OCI-LY1 (cell line): ENCODE measurements at regions not wholly inside any gene's neighbourhood (a gene's known extent, or its start where the extent isn't known, plus 50 kb on each side); places are given as distances from the start of the nearest gene placed in this dataset.
"Not testable (repeated sequence)": the region's sequence is repeated elsewhere in the genome, so short reads cannot be mapped to it uniquely, and the experiment has no call there.

Experiments used
- H2AFZ ChIP-seq: fragments of 200-600 bp; sonication (generic), shearing (Covaris generic); 2 replicates; pipeline ENCODE4 v1.6.0; 2014; ENCODE audit warnings: antibody characterized with exemption, mild to moderate bottlenecking, low read length
- H3F3A ChIP-seq: fragments of 200-600 bp; sonication (generic), shearing (Covaris generic); 2 replicates; pipeline ENCODE4 v1.6.0; 2014; ENCODE audit warnings: mild to moderate bottlenecking, antibody characterized with exemption, low read length, moderate library complexity; ENCODE audit not compliant: insufficient read depth
- H3K27ac ChIP-seq: fragments of 200-600 bp; sonication (generic); 2 replicates; pipeline ENCODE4 v1.5.1; 2014; ENCODE audit warnings: low read length, mixed run types, mild to moderate bottlenecking, low read depth; ENCODE audit not compliant: poor library complexity, severe bottlenecking
- H3K27me3 ChIP-seq: fragments of 200-600 bp; sonication (generic); 2 replicates; pipeline ENCODE4 v1.6.0; 2014; ENCODE audit warnings: antibody characterized with exemption, mild to moderate bottlenecking, low read length, moderate library complexity; ENCODE audit not compliant: insufficient read depth
- H3K36me3 ChIP-seq: fragments of 200-600 bp; sonication (generic); 2 replicates; pipeline ENCODE4 v1.6.1; 2014; ENCODE audit warnings: mild to moderate bottlenecking, antibody characterized with exemption, low read length, moderate library complexity, mixed read lengths; ENCODE audit not compliant: insufficient read depth
- H3K4me1 ChIP-seq: fragments of 200-600 bp; sonication (generic); 2 replicates; pipeline ENCODE4 v1.5.1; 2014; ENCODE audit warnings: mild to moderate bottlenecking, low read length, moderate library complexity; ENCODE audit not compliant: insufficient read depth, severe bottlenecking
- H3K4me2 ChIP-seq: fragments of 200-600 bp; sonication (generic), shearing (Covaris generic); 2 replicates; pipeline ENCODE4 v1.6.1; 2014; ENCODE audit warnings: low read length
- H3K4me3 ChIP-seq: fragments of 200-600 bp; sonication (generic); 2 replicates; pipeline ENCODE4 v1.5.1; 2014; ENCODE audit warnings: low read length, low read depth, mild to moderate bottlenecking, mixed read lengths; ENCODE audit not compliant: poor library complexity, severe bottlenecking
- H3K79me2 ChIP-seq: fragments of 200-600 bp; shearing (Covaris generic); 2 replicates; pipeline ENCODE4 v1.6.1; 2016; ENCODE audit warnings: mixed run types, low read length, mixed read lengths; ENCODE audit not compliant: insufficient read depth
- H3K9ac ChIP-seq: fragments of 200-600 bp; sonication (generic), shearing (Covaris generic); 2 replicates; pipeline ENCODE4 v1.6.1; 2014; ENCODE audit warnings: mild to moderate bottlenecking, low read length, mixed read lengths
- H3K9me2 ChIP-seq: fragments of 200-600 bp; sonication (generic), shearing (Covaris generic); 2 replicates; pipeline ENCODE4 v1.6.1; 2014; ENCODE audit warnings: low read depth, mild to moderate bottlenecking, low read length, mixed read lengths
- H3K9me3 ChIP-seq: fragments of 200-600 bp; shearing (Covaris generic); 2 replicates; pipeline ENCODE4 v1.6.1; 2014; ENCODE audit warnings: low read length, mixed read lengths
- H4K20me1 ChIP-seq: fragments of 200-600 bp; sonication (generic), shearing (Covaris generic); 2 replicates; pipeline ENCODE4 v1.6.0; 2016; ENCODE audit warnings: mild to moderate bottlenecking, low read length; ENCODE audit not compliant: insufficient read depth
- EZH2 ChIP-seq: fragments of 200-600 bp; sonication (generic), shearing (Covaris generic); IDR thresholded peaks from 2 replicates; pipeline ENCODE4 v1.8.0; 2017; ENCODE audit warnings: borderline replicate concordance, mixed run types, mild to moderate bottlenecking, antibody characterized with exemption, low read length, moderate library complexity, mixed read lengths
- TF ChIP-seq, protein P1 (sequence below): fragments of 200-600 bp; sonication (generic), shearing (Covaris generic); IDR thresholded peaks from 2 replicates; pipeline ENCODE4 v1.5.1; 2017; ENCODE audit warnings: mild to moderate bottlenecking, antibody characterized with exemption, low read length, moderate library complexity, mixed read lengths

DNA sequence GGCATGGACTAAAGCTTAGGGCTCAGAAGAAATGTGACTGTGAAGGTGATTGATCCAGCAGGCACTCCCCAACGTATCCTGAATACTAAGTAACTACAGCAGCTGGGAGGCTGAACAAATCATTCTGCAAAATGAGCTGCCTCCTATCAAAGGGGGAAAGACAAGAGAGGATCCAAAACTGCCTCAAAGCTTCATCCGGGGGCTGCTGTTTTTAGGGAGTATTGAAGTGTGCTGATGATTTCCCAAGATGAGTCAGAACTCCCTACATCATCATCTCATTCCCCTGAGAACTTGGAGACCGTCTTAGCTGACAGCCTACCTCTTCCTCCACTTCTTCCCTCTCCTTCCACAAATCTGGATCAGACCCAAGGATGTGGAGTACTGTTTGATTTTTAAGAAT, 108.4 kb upstream of the GRAMD1B start:
- no peak overlapping the region for H3K4me2 ChIP-seq
- H3K27me3 ChIP-seq = no peaks in the 10 kb centered on the region
- TF ChIP-seq, protein P1, sequence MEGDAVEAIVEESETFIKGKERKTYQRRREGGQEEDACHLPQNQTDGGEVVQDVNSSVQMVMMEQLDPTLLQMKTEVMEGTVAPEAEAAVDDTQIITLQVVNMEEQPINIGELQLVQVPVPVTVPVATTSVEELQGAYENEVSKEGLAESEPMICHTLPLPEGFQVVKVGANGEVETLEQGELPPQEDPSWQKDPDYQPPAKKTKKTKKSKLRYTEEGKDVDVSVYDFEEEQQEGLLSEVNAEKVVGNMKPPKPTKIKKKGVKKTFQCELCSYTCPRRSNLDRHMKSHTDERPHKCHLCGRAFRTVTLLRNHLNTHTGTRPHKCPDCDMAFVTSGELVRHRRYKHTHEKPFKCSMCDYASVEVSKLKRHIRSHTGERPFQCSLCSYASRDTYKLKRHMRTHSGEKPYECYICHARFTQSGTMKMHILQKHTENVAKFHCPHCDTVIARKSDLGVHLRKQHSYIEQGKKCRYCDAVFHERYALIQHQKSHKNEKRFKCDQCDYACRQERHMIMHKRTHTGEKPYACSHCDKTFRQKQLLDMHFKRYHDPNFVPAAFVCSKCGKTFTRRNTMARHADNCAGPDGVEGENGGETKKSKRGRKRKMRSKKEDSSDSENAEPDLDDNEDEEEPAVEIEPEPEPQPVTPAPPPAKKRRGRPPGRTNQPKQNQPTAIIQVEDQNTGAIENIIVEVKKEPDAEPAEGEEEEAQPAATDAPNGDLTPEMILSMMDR = no peak
- no peak for TF ChIP-seq EZH2
- no peaks in the 10 kb centered on the region for H3K9me2 ChIP-seq
- H4K20me1 ChIP-seq = no peaks in the 10 kb centered on the region
- no peak overlapping the region for H3K27ac ChIP-seq
- no peak overlapping the region for H3K9ac ChIP-seq
- no peak overlapping the region for H3K4me3 ChIP-seq
- H3K4me1 ChIP-seq = no peaks in the 10 kb centered on the region
- H3F3A ChIP-seq = no peaks in the 10 kb centered on the region
- H2AFZ ChIP-seq = no peak overlapping the region
- H3K36me3 ChIP-seq = no peaks in the 10 kb centered on the region
- H3K9me3 ChIP-seq = no peaks in the 10 kb centered on the region
- H3K79me2 ChIP-seq = no peaks in the 10 kb centered on the region

DNA sequence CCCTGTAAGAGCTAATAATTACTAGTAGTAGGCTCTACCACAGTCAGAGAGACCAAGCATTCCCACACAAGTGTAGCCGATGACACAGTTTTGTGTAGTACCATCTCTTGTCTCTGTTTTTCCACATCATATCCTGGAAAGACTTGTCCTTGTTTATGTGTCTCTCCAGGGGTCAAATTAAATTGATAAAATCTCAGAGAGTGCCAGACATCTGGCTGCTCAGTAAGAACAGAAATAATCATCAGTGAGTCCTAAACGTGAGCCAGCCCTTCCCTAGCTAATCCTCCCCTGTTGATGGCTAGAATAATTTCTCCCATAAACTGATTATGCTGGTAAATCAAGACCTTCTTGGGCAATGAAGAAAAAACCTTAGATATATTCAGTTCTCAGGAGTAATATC, 111.4 kb upstream of the GRAMD1B start:
- Histone ChIP-seq H4K20me1 (no peaks in the 10 kb centered on the region), H3K4me3 (no peak overlapping the region), H3F3A (no peaks in the 10 kb centered on the region), H3K4me2 (no peak overlapping the region), H3K36me3 (no peaks in the 10 kb centered on the region), H3K9ac (no peak overlapping the region), H3K9me3 (no peaks in the 10 kb centered on the region), H3K4me1 (no peaks in the 10 kb centered on the region), H3K9me2 (no peaks in the 10 kb centered on the region), H3K27ac (no peak overlapping the region), H3K79me2 (no peaks in the 10 kb centered on the region), H3K27me3 (no peaks in the 10 kb centered on the region), H2AFZ (no peak overlapping the region)
- TF ChIP-seq, protein P1 = no peak
- TF ChIP-seq EZH2 = no peak

DNA sequence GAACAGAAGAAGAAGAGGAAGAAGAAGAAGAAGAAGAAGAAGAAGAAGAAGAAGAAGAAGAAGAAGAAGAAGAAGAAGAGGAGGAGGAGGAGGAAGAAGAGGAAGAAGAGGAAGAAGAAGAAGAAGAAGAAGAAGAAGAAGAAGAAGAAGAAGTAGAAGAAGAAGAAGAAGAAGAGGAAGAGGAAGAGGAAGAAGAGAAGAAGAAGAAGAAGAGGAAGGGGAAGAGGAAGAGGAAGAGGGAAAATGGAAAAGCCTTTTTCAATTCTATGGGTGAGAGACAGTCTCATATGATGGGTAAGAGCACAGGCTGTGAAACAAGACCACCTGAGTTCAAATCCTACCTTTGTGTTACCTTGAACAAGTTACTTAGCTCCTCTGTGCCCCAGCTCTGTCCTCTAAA, 111.9 kb upstream of the GRAMD1B start:
- not testable (repeated sequence) for H3F3A ChIP-seq, H4K20me1 ChIP-seq, H3K27ac ChIP-seq, H3K79me2 ChIP-seq, H3K9me3 ChIP-seq, H3K36me3 ChIP-seq, H3K4me1 ChIP-seq, H3K9me2 ChIP-seq, H3K4me2 ChIP-seq, H3K27me3 ChIP-seq, H3K9ac ChIP-seq, H3K4me3 ChIP-seq, H2AFZ ChIP-seq

DNA sequence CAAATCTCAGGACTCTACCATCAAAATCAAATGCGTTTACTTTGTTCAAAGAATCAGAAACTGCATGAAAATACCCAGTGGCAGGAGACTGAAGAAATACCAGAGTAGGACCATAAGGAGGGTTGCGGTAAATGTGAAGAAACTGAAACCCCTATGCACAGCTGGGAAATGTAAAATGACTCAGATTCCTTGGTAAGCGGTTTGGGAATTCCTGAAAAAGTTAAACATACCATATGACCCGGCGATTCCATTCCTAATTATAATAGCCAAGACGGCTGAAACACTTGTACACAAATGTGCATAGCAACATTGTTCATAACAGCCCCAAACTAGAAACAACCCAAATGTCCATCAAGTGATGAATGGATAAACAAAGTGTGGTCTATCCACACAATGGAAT, 114.1 kb upstream of the GRAMD1B start:
- Histone ChIP-seq H3K9ac (no peak overlapping the region), H3K27ac (no peak overlapping the region), H3K79me2 (no peaks in the 10 kb centered on the region), H3K4me3 (no peak overlapping the region), H3K4me2 (no peak overlapping the region), H3F3A (no peaks in the 10 kb centered on the region), H3K9me3 (no peaks in the 10 kb centered on the region), H3K9me2 (no peaks in the 10 kb centered on the region), H3K4me1 (no peaks in the 10 kb centered on the region), H4K20me1 (no peaks in the 10 kb centered on the region), H3K36me3 (no peaks in the 10 kb centered on the region), H3K27me3 (no peaks in the 10 kb centered on the region), H2AFZ (no peak overlapping the region)
- TF ChIP-seq, protein P1 = no peak
- no peak for TF ChIP-seq EZH2
